AG09309 (cell line): ENCODE measurements at regions not wholly inside any gene's neighbourhood (a gene's known extent, or its start where the extent isn't known, plus 50 kb on each side); places are given as distances from the start of the nearest gene placed in this dataset.

ENCODE experiments used
- DNase-seq: peaks from one replicate; pipeline ENCODE4 v3.0.0-alpha.2; 2010; ENCODE audit warnings: low read depth
- H3K4me3 ChIP-seq: 2 replicates; pipeline ENCODE4 v1.5.1; 2011; ENCODE audit warnings: mild to moderate bottlenecking, low read depth, low read length, moderate library complexity; ENCODE audit not compliant: control insufficient read depth
- TF ChIP-seq, protein P1 (sequence below): IDR thresholded peaks from 2 replicates; pipeline ENCODE4 v1.5.1; 2011; ENCODE audit warnings: mild to moderate bottlenecking, low read depth, low read length, inconsistent platforms; ENCODE audit not compliant: insufficient read depth, control insufficient read depth; ENCODE audit errors: missing control alignments

DNA sequence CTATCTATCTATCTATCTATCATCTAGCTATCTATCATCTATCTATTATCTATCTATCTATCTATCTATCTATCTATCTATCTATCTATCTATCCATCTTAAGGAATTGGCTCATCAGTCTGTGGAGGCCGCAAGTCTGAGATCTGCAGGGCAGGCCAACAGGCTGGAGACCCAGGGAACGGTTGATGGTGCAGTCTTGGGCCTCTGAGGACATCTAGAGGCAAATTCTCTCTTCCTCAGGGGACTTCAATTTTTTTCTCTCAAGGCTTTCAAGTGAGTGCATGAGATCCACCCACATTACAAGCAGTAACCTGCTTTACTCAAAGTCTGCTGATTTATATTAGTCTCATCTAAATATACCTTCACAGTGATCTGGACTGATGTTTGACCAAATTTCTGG is 197.0 kb downstream of the GLRX3 start:
- no peak for DNase-seq
- H3K4me3 ChIP-seq: no peak overlapping the region
- TF ChIP-seq, protein P1, sequence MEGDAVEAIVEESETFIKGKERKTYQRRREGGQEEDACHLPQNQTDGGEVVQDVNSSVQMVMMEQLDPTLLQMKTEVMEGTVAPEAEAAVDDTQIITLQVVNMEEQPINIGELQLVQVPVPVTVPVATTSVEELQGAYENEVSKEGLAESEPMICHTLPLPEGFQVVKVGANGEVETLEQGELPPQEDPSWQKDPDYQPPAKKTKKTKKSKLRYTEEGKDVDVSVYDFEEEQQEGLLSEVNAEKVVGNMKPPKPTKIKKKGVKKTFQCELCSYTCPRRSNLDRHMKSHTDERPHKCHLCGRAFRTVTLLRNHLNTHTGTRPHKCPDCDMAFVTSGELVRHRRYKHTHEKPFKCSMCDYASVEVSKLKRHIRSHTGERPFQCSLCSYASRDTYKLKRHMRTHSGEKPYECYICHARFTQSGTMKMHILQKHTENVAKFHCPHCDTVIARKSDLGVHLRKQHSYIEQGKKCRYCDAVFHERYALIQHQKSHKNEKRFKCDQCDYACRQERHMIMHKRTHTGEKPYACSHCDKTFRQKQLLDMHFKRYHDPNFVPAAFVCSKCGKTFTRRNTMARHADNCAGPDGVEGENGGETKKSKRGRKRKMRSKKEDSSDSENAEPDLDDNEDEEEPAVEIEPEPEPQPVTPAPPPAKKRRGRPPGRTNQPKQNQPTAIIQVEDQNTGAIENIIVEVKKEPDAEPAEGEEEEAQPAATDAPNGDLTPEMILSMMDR: no peak

DNA sequence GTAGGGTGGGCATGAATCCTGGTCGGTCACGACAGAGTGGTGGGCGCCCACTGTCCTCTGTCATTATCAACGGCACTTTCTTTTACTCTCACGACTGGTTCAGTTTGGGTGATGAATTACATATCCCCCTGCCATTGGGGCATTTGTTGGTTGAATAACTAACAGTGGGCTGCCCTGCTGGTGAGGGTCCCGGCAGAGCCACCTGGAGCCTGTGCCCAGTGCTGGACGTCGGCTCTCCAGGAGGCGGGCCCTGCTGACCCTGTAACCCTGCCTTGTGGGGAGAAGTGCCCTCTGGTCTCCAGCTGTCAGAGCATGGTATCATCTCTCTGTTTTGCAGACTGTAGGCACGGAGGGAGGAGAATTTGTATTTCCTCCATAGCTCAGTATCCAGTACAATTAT is 199.1 kb downstream of the GLRX3 start:
- no peak for DNase-seq
- no peak overlapping the region for H3K4me3 ChIP-seq
- TF ChIP-seq, protein P1: no peak

DNA sequence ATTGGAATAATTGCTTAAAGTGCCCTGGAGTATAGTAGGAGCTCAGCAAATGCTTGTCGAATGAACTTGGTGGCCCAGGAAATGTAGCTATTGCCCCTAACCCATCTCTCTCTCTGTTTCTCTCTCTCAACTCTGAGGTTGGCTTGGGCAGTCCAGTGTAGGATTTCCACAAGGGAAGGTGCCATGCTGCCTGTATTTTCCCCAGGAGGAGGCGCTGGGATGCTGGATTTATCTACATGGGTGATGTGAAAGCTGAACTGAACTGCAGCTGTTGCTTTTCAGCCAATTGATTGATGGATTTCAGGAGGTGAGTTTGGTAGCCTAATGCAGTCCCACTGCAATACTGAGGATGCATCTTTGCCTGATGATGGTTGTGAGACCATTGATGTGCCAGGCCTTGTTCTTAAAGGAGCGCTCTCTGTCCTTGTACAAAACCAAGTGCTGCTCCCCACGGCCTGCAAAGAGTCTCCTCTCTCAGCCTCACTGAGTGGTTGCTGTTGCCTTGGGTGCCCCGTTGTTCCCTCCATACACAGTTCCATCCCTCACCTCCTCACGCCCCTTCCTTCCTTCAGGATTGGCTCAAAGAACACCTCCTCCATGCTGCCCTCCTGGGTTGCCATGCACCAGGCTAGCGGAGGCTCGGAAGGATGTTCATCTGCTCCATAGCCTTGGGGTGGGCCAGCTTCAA is 200.6 kb downstream of the GLRX3 start:
- TF ChIP-seq, protein P1: no peak
- no peak overlapping the region for H3K4me3 ChIP-seq
- DNase-seq: no peak

DNA sequence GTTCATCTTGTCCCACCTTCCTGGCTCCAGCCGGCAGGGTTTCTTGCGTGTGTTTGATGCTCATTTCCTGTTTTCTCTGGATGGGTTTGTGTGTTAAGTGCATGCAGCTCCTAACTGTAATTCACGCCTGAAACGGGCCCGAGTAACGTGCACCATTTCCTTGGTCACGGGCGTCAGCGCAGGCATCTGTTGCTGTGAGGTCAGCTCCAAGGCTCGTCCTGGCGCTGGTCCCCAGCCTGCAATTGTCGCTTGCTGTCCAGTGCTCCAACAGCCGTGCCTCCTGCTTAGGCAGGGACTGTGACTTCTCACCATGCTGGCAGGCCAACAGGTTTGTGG is 201.1 kb downstream of the GLRX3 start:
- H3K4me3 ChIP-seq: no peak overlapping the region
- TF ChIP-seq, protein P1: no peak
- no peak for DNase-seq

DNA sequence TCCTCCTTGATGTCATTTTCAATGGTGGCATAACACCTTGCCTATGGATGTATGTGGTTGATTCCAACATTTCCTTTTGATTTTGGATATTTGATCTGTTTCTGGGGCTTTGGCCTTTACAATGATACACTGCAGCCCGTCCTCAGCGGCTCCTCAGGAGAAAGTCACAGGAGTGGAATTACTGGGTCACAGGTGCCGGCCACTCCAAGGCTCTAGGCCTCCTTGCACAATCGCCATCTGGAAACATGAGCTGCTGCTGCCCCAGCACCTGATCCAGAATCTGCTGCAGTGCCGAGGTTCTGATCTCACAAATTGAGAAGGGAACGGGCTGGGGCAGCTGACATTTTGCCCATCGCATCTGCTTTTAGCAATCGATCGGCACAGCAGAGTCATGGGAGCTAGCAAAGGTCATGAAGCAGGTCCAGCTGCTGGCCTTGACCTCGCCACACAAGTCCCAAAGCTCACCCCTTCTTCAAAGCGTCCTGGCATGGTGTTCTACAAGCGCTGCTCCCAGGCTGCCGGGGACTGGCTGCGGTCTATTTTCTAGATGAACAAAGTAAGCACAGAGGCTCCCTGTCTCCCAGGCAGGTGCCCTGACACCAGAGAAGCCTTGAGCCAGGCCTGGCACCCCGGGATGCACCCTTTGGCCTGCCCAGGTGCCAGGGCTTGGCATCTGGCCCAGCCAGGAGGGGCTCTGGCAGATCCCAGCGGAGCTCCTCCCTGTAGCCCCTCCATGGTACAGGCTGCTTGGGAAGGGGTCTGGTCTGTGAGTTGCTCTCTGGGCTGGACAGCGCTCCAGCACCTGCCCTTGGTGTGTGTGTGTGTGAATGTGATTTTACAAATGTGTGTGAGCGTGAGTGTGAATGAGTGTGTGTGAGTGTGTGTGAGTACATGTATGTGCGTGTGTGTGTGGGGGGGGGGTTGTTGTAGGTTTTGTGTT is 201.8 kb downstream of the GLRX3 start:
- no peak for DNase-seq
- TF ChIP-seq, protein P1: no peak
- no peak overlapping the region for H3K4me3 ChIP-seq

DNA sequence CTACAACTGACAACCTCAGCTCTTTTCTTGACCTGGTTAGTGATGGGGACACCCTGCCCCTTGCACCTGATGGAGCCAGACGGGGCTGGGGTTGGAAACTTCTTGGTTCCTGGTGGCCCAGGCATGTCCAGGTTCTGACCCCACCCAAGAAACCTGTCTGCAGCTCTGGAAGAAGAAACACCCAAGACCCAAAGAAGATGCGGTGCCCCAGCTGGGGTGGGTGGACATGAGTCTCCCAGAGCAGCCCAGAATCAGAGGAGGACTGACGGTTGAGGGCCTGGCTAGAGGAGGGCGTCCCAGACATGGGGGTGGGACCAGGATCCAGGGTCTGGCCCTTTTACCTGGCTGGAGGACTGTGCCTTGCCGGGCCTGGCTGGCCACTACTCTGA is 202.4 kb downstream of the GLRX3 start:
- TF ChIP-seq, protein P1: no peak
- no peak for DNase-seq
- no peak overlapping the region for H3K4me3 ChIP-seq
